Prostate gland (tissue), 2 donors: ENCODE measurements at regions not wholly inside any gene's neighbourhood (a gene's known extent, or its start where the extent isn't known, plus 50 kb on each side); places are given as distances from the start of the nearest gene placed in this dataset.

Experiments
- DNase-seq: peaks from one replicate; pipeline ENCODE4 v3.0.0-alpha.2; 2019; ENCODE audit warnings: low spot score
- H3K27ac ChIP-seq, 2 donors: fragments of 200-600 bp; sonication (generic); 2 replicates each; pipeline ENCODE4 v1.5.1; 2017 to 2019
- H3K27me3 ChIP-seq: fragments of 200-600 bp; sonication (generic); replicated peaks from 2 replicates; pipeline ENCODE4 v1.5.1; 2019; ENCODE audit not compliant: insufficient read depth
- H3K36me3 ChIP-seq, 2 donors: fragments of 200-600 bp; sonication (generic); 1 replicate in 1 of 2; 2 replicates in 1 of 2; pipeline versions ENCODE4 v1.5.1 to v1.8.1; 2017 to 2019
- H3K4me1 ChIP-seq: fragments of 200-600 bp; sonication (generic); replicated peaks from 2 replicates; pipeline ENCODE4 v1.5.1; 2019
- H3K4me3 ChIP-seq, 2 donors: fragments of 200-600 bp; sonication (generic); 2 replicates each; pipeline ENCODE4 v1.5.1; 2017 to 2019
- H3K9me3 ChIP-seq: fragments of 200-600 bp; sonication (generic); 2 replicates; pipeline ENCODE4 v1.5.1; 2017
- POLR2A ChIP-seq: fragments of 450-650 bp; IDR thresholded peaks from one replicate; pipeline ENCODE4 v1.6.1; 2016; ENCODE audit warnings: antibody characterized with exemption, mild to moderate bottlenecking
- POLR2AphosphoS5 ChIP-seq: sonication (generic); formaldehyde crosslinking; IDR thresholded peaks from one replicate; pipeline ENCODE4 v1.6.1; 2017; ENCODE audit warnings: antibody characterized with exemption
- WGBS: methylation state at CpG from one replicate; pipeline ENCODE4 v1.1.5; 2018; 5-methylcytosine and 5-hydroxymethylcytosine counted together
- intact Hi-C: fragments of 100-400 bp; cut with DNase I; formaldehyde crosslinking; loops from one replicate; pipeline ENCODE4 v1.14.2; 2022
- TF ChIP-seq, protein P1 (sequence below), 4 experiments: fragments of 200-600 bp in 2 of 4; fragments of 450-650 bp in 2 of 4; sonication (generic) in 2 of 4; IDR thresholded peaks; 1 replicate in 3 of 4; 2 replicates in 1 of 4; pipeline ENCODE4 v1.5.1; 2016 to 2019; ENCODE audit warnings: antibody characterized with exemption in 4 of 4, mild to moderate bottlenecking in 2 of 4, moderate library complexity in 2 of 4

GRCh38 chr21:38166173-38166535, 90.6 kb upstream of the KCNJ15 start:
- no peaks in the 10 kb centered on the region for H3K9me3 ChIP-seq
- TF ChIP-seq POLR2AphosphoS5 (no peak), POLR2A (no peak)
- TF ChIP-seq, protein P1, sequence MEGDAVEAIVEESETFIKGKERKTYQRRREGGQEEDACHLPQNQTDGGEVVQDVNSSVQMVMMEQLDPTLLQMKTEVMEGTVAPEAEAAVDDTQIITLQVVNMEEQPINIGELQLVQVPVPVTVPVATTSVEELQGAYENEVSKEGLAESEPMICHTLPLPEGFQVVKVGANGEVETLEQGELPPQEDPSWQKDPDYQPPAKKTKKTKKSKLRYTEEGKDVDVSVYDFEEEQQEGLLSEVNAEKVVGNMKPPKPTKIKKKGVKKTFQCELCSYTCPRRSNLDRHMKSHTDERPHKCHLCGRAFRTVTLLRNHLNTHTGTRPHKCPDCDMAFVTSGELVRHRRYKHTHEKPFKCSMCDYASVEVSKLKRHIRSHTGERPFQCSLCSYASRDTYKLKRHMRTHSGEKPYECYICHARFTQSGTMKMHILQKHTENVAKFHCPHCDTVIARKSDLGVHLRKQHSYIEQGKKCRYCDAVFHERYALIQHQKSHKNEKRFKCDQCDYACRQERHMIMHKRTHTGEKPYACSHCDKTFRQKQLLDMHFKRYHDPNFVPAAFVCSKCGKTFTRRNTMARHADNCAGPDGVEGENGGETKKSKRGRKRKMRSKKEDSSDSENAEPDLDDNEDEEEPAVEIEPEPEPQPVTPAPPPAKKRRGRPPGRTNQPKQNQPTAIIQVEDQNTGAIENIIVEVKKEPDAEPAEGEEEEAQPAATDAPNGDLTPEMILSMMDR (IDR thresholded peaks at IDR 0.05), result no peak
- intact Hi-C loops, result no loop called here
- H3K4me1 ChIP-seq, result no peaks in the 10 kb centered on the region
- no peaks in the 10 kb centered on the region for H3K27me3 ChIP-seq
- H3K27ac ChIP-seq, result no peak overlapping the region
- no peaks in the 10 kb centered on the region for H3K36me3 ChIP-seq
- WGBS, result 56% methylated on average over 7 of the region's 7 CpGs
- H3K4me3 ChIP-seq, result no peak overlapping the region
- no peak for DNase-seq

DNA sequence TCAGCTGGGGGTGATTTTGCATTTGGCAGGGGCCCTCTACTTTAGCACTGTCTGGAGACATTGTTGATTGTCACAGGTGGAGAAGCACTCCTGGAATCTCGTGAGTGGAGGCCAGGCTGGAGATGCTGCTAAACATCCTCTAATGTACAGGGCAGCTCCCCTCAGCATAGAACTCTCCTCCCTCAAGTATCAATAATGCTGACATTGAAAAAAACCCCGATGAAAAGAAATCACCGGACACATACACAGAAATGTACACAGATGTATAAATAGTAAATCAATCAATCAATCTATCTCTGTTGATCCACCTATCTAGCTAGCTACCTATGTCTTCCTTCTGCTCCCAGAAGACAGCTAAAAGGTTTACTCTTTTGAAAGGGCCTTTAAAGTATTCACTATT, 89.4 kb upstream of the KCNJ15 start:
- Histone ChIP-seq H3K9me3 (no peaks in the 10 kb centered on the region), H3K36me3 (no peaks in the 10 kb centered on the region), H3K4me1 (no peaks in the 10 kb centered on the region), H3K4me3 (no peak overlapping the region), H3K27ac (no peak overlapping the region), H3K27me3 (no peaks in the 10 kb centered on the region)
- intact Hi-C loops, result no loop called here
- no peak for DNase-seq
- WGBS, result 89% methylated on average over 3 of the region's 3 CpGs
- TF ChIP-seq, protein P1 (IDR thresholded peaks at IDR 0.05), result no peak
- TF ChIP-seq POLR2A (no peak), POLR2AphosphoS5 (no peak)

- Histone ChIP-seq H3K36me3 (no peaks in the 10 kb centered on the region), H3K27ac (no peak overlapping the region), H3K4me1 (no peaks in the 10 kb centered on the region), H3K9me3 (no peaks in the 10 kb centered on the region), H3K27me3 (no peaks in the 10 kb centered on the region), H3K4me3 (no peak overlapping the region)
- intact Hi-C loops, result no loop called here
- DNase-seq, result peak; percentile 11
- TF ChIP-seq, protein P1 (IDR thresholded peaks at IDR 0.05), result peak in 3 of 4 experiments; percentile 35 to 56 (median 37)
- TF ChIP-seq POLR2AphosphoS5, result no peak
- WGBS, result 33% methylated on average over 2 of the region's 2 CpGs
Measured at GRCh38 chr21:38170283-38170682, 86.5 kb upstream of the KCNJ15 start.

- H3K27ac ChIP-seq, result no peak overlapping the region
Measured at GRCh38 chr21:38170704-38171682, 85.8 kb upstream of the KCNJ15 start.

More at GRCh38 chr21:38170704-38171682, 85.8 kb upstream of the KCNJ15 start:
- TF ChIP-seq, protein P1 (IDR thresholded peaks at IDR 0.05), result peak in 1 of 4 experiments; percentile 8
- no peak for TF ChIP-seq POLR2A
- Histone ChIP-seq H3K4me1 (no peaks in the 10 kb centered on the region), H3K9me3 (no peaks in the 10 kb centered on the region), H3K36me3 (no peaks in the 10 kb centered on the region), H3K4me3 (no peak overlapping the region), H3K27me3 (no peaks in the 10 kb centered on the region)
- intact Hi-C loops, result no loop called here
- 86% methylated on average over 8 of the region's 8 CpGs for WGBS
- no peak for DNase-seq
